Stimulated activated CD4-positive, alpha-beta T cell treated with anti-CD3 and anti-CD28 coated beads, Interleukin-1b, Interleukin-23, amount 100 ng/mL, for 4 hours (primary cell): ENCODE measurements at regions not wholly inside any gene's neighbourhood (a gene's known extent, or its start where the extent isn't known, plus 50 kb on each side); places are given as distances from the start of the nearest gene placed in this dataset.
"Not testable (repeated sequence)": the region's sequence is repeated elsewhere in the genome, so short reads cannot be mapped to it uniquely, and the experiment has no call there.

Source experiments
- DNase-seq, 2 donors: peaks; one replicate each; pipeline ENCODE4 v3.0.0-alpha.2; 2020; ENCODE audit warnings: low read depth in 2 of 2

- no peak for DNase-seq
Observed at GRCh38 chr16:65319621-65320231, 197.9 kb upstream of the CDH11 start.

GRCh38 chr16:65318590-65319257, 196.9 kb upstream of the CDH11 start:
- DNase-seq, result no peak

- DNase-seq, result no peak
Observed at GRCh38 chr16:65318138-65318537, 196.3 kb upstream of the CDH11 start.

GRCh38 chr16:65316808-65317207, 194.9 kb upstream of the CDH11 start:
- DNase-seq, result no peak

- DNase-seq, result no peak
Observed at GRCh38 chr16:65315081-65315780, 193.4 kb upstream of the CDH11 start.

- DNase-seq, result no peak
Observed at GRCh38 chr16:65314627-65315008, 192.8 kb upstream of the CDH11 start.

- DNase-seq, result no peak
Observed at GRCh38 chr16:65313936-65314626, 192.2 kb upstream of the CDH11 start.

GRCh38 chr16:65312795-65313194, 190.9 kb upstream of the CDH11 start:
- no peak for DNase-seq

GRCh38 chr16:65312071-65312470, 190.2 kb upstream of the CDH11 start:
- DNase-seq, result no peak

- not testable (repeated sequence) for DNase-seq
Observed at GRCh38 chr16:65310491-65310890, 188.6 kb upstream of the CDH11 start.

GRCh38 chr16:65309354-65309753, 187.5 kb upstream of the CDH11 start:
- DNase-seq, result no peak

GRCh38 chr16:65308506-65308905, 186.6 kb upstream of the CDH11 start:
- no peak for DNase-seq

- no peak for DNase-seq
Observed at GRCh38 chr16:65307286-65307685, 185.4 kb upstream of the CDH11 start.

GRCh38 chr16:65306722-65307121, 184.9 kb upstream of the CDH11 start:
- DNase-seq, result no peak

- DNase-seq, result no peak
Observed at GRCh38 chr16:65306300-65306699, 184.4 kb upstream of the CDH11 start.

GRCh38 chr16:65305266-65305959, 183.6 kb upstream of the CDH11 start:
- no peak for DNase-seq

GRCh38 chr16:65301029-65301428, 179.2 kb upstream of the CDH11 start:
- DNase-seq, result no peak

- no peak for DNase-seq
Observed at GRCh38 chr16:65297453-65297852, 175.6 kb upstream of the CDH11 start.

GRCh38 chr16:65295527-65295926, 173.7 kb upstream of the CDH11 start:
- no peak for DNase-seq

GRCh38 chr16:65294708-65295107, 172.8 kb upstream of the CDH11 start:
- no peak for DNase-seq

- no peak for DNase-seq
Observed at GRCh38 chr16:65294165-65294564, 172.3 kb upstream of the CDH11 start.

- DNase-seq, result no peak
Observed at GRCh38 chr16:65289022-65289421, 167.2 kb upstream of the CDH11 start.
